ACHN (cell line): ENCODE measurements at regions not wholly inside any gene's neighbourhood (a gene's known extent, or its start where the extent isn't known, plus 50 kb on each side); places are given as distances from the start of the nearest gene placed in this dataset.
A peak's percentile ranks its signal among the peaks of the same experiment; 100 is the strongest.
"Not testable (repeated sequence)": the region's sequence is repeated elsewhere in the genome, so short reads cannot be mapped to it uniquely, and the experiment has no call there.

Experiments
- DNase-seq: peaks from one replicate; pipeline ENCODE4 v3.0.0-alpha.2; 2015
- in situ Hi-C: cut with HindIII; loops from 2 replicates; pipeline ENCODE4 v1.10.0; 2017; ENCODE audit warnings: low sequenced_read_pairs, low pct_ligation_motif_present, low pct_unique_long_range_greater_than_20kb

GRCh38 chr2:31688282-31688681, 107.5 kb upstream of the SRD5A2 start:
- in situ Hi-C loops: no loop called here
- peak; percentile 11 for DNase-seq

DNA sequence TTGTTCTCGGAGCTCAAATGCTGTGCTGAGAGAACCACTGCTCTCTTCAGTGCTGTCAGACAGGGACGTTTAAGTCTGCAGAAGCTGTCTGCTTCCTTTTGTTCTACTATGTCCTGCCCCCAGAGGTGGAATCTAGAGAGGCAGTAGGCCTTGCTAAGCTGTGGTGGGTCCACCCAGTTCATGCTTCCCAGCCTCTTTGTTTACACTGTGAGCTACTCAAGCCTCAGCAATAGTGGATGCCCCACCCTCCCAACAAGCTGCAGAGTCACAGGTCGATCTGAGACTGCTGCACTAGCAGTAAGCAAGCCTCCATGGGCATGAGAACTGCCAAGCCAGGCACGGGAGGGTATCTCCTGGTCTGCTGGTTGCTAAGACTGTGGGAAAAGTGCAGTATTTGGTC, 102.8 kb upstream of the SRD5A2 start:
- in situ Hi-C loops, DNase-seq: not testable (repeated sequence)

DNA sequence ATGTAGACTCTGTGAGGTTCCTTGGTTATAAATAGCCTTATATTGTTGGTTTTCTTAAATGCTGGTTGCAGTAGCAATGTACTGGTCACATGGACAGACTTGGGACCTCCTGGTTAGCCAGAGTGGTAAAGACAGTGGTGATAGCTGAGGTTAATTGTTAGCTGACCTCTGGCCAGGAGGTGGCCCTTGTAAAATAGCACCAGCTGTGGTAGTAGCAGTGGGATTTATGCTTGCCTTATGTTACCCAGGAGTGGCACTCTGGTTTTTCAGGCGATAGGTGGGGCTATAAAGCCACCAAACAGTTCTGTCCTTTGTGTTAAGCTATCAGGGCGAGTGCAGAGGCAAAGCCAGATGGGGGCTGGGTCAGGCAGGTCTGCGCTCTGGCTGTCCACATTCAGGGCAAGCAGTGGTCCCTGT, 94.8 kb upstream of the SRD5A2 start:
- in situ Hi-C loops: no loop called here
- peak; percentile 17 for DNase-seq

DNA sequence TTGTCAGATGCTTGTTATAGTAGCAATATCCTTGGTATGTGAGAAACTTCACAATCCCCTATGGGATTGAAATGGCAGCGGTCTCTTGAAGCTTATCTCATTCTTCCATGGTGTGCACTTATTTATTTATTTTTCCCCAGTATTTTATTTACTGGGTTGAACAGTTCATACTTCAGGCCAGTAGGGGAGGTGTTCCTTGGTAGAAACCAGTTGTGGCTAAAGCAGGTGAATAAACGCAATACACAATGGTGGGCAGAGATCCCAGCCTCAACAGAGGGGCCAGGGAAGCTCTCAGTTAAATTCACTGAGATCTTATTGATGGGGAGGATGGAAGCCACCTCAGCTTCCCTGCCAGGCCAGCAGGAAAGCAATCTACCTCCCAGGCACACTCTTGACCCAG, 93.7 kb upstream of the SRD5A2 start:
- in situ Hi-C loops: no loop called here
- no peak for DNase-seq

- DNase-seq: no peak
- in situ Hi-C loops: no loop called here
Measured at GRCh38 chr2:31666878-31667277, 86.1 kb upstream of the SRD5A2 start.

DNA sequence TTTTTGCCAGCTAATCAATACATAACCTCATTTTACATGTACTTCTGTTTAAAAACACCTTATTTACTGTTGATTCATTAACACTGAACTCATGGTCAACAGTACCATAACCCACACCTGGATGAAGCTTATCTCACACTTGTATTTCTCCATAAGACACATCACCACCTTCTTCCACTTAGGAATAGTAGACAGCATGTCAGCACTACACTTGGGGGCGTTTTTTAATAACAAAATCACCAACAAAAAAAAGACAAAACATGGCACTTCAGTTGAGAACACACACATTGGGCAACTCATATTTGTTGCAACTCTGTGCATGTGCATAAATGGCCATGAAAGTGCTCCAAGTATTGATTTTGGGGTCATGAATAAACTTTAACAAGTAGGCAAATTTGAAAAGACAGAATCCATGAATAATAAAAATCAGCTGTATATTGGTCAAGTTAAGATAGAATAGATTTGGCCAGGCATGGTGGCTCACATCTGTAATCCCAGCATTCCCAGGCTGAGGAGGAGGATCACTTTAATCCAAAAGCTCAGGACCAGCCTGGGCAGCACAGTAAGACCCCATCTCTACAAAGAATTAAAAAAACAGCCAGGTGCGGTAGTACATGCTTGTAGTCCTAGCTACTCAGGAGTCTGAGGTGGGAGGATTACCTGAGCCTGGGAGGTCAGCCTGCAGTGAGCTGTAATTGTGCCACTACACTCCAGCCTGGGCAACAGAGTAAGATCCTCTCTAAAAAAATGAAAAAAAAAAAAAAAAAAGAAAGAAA, 84.4 kb upstream of the SRD5A2 start:
- DNase-seq: no peak
- in situ Hi-C loops: no loop called here

DNA sequence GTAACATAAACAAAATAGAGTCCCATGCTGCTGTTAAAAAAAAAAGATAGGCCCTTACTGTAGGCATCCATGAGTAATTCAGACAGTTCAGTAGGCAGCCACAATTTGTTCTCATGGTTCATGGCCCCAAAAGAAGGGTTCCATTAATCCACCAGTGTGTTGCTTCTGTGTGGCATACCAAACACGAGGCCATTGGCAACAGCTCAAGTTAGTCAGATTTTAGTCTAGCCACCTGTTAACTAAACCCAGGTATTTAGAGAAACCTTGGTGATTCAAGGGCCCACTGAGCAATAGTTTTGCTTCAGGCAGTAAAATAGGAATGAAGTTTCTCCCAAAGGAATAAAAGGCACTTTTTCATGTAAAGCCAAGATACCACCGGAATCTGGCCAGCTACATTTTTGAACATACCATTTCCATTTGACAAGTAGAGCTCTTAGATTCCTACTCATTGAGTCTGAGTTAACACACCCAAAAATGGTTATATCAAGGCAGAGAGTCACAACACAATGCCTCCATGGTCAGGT, 80.1 kb upstream of the SRD5A2 start:
- in situ Hi-C loops: no loop called here
- no peak for DNase-seq

DNA sequence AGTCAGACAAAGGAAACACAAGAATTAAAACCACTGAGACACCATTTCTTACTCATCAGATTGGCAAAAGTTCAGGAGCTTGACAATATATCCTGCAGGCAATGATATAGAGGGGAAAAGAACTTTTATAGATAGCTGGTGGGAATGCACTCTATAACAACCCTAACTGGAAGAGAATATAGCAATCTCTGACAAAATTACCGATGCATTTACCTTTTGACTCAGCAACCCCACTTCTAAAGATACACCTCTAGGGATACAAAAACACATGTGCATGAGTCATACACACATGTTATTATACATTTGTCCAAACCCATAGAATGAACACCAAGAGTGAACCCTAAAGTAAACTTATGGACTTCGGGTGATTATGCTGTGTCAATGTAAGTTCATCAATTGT, 79.4 kb upstream of the SRD5A2 start:
- DNase-seq: no peak
- in situ Hi-C loops: no loop called here

DNA sequence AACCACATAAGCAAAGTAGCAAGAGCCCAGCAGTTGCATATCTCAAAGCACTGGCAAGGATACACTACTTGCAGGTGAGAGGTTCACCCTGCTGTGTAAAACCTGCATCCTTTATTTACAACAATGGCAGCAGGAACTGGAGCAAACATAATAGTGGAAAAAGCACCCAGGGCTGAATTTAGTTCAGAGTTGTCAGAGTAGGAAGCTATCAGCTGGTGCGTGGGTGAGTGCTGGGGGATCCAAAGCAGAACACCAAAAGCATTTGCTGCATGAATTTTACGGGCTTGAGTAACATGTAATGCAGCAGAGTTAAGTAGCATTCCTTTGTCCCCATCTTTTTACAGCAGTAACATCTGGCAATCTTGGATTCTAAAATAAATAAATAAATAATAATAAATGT, 73.5 kb upstream of the SRD5A2 start:
- no peak for DNase-seq
- in situ Hi-C loops: no loop called here

GRCh38 chr2:31651736-31652135, 71.0 kb upstream of the SRD5A2 start:
- DNase-seq: no peak
- in situ Hi-C loops: no loop called here

- no peak for DNase-seq
- in situ Hi-C loops: no loop called here
Measured at GRCh38 chr2:31651267-31651666, 70.5 kb upstream of the SRD5A2 start.

- DNase-seq: no peak
- in situ Hi-C loops: no loop called here
Measured at GRCh38 chr2:31644551-31644950, 63.8 kb upstream of the SRD5A2 start.

- in situ Hi-C loops: no loop called here
- DNase-seq: no peak
Measured at GRCh38 chr2:31642707-31643106, 62.0 kb upstream of the SRD5A2 start.

DNA sequence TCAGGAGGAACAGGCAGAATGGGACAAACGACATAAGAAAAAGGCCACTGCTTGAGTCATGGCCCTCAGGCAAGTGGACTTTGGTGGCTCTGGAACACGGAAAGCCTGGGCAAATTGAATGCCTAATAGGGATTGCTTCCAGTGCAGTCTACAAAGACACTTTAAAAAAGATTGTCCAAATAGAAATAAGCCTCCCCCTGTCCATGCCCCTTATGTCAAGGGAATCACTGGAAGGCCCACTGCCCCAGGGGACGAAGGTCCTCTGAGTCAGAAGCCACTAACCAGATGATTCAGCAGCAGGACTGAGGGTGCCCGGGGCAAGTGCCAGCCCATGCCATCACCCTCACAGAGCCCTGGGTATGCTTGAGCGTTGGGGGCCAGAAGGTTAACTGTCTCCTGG, 51.5 kb upstream of the SRD5A2 start:
- in situ Hi-C loops, DNase-seq: not testable (repeated sequence)
